Activated B cell treated with CpG ODN at 0.5 μM for 24 hours (primary cell): ENCODE measurements at regions not wholly inside any gene's neighbourhood (a gene's known extent, or its start where the extent isn't known, plus 50 kb on each side); places are given as distances from the start of the nearest gene placed in this dataset.

Experiments used
- ATAC-seq: fragments of 200-7000 bp; cut with Tn5 transposase; one replicate; pipeline ENCODE4 v1.10.0; 2021; ENCODE audit warnings: low read depth, mild to moderate bottlenecking, moderate library complexity
- CTCF ChIA-PET: fragments of 350-600 bp; sonication (Branson Sonifier 250); formaldehyde crosslinking; loops from one replicate; lab custom pipeline; 2021; ENCODE audit warnings: antibody characterized with exemption; lab: Charles Lee
- POLR2A ChIA-PET: fragments of 350-600 bp; sonication (Branson Sonifier 250); formaldehyde crosslinking; loops from one replicate; lab custom pipeline; 2021; ENCODE audit warnings: antibody characterized with exemption; lab: Charles Lee
- DNase-seq: peaks from one replicate; pipeline ENCODE4 v3.0.0; 2022
- H3K27ac Mint-ChIP-seq: one replicate; pipeline ENCODE4 v1.8.0; 2020; ENCODE audit warnings: mixed read lengths
- H3K27me3 Mint-ChIP-seq: one replicate; pipeline ENCODE4 v1.8.0; 2021; ENCODE audit warnings: mixed read lengths
- H3K36me3 Mint-ChIP-seq: one replicate; pipeline ENCODE4 v1.8.0; 2021; ENCODE audit warnings: low read depth, mixed read lengths
- H3K4me1 Mint-ChIP-seq: one replicate; pipeline ENCODE4 v1.8.0; 2021; ENCODE audit warnings: mixed read lengths
- H3K4me3 Mint-ChIP-seq: one replicate; pipeline ENCODE4 v1.8.0; 2020; ENCODE audit warnings: mild to moderate bottlenecking, mixed read lengths
- H3K9me3 Mint-ChIP-seq: one replicate; pipeline ENCODE4 v1.8.0; 2020; ENCODE audit warnings: mixed read lengths
- CTCF ChIP-seq: fragments of 200-600 bp; IDR thresholded peaks from one replicate; pipeline ENCODE4 v1.8.0; 2022; ENCODE audit warnings: antibody characterized with exemption, mild to moderate bottlenecking
- intact Hi-C: fragments of 100-400 bp; cut with micrococcal nuclease; formaldehyde crosslinking; loops from one replicate; pipeline ENCODE4 v1.15.1; 2024

GRCh38 chr1:115893545-115893944, 52.6 kb upstream of the NHLH2 start:
- POLR2A ChIA-PET: no interaction called here
- H3K4me3 Mint-ChIP-seq: no peak overlapping the region
- CTCF ChIA-PET: no interaction called here
- H3K9me3 Mint-ChIP-seq: no peaks in the 10 kb centered on the region
- intact Hi-C loops: no loop called here
- H3K4me1 Mint-ChIP-seq: no peaks in the 10 kb centered on the region
- DNase-seq (no peak), ATAC-seq (no peak)
- H3K27ac Mint-ChIP-seq: no peak overlapping the region
- no peak for TF ChIP-seq CTCF
- H3K36me3 Mint-ChIP-seq: no peaks in the 10 kb centered on the region
- no peaks in the 10 kb centered on the region for H3K27me3 Mint-ChIP-seq

- CTCF ChIA-PET: no interaction called here
- POLR2A ChIA-PET: no interaction called here
- intact Hi-C loops: no loop called here
- DNase-seq: no peak
- H3K36me3 Mint-ChIP-seq: no peaks in the 10 kb centered on the region
- H3K4me1 Mint-ChIP-seq: no peaks in the 10 kb centered on the region
- ATAC-seq: no peak
- peaks cover 5% of the 10 kb centered on the region for H3K27me3 Mint-ChIP-seq
- no peak for TF ChIP-seq CTCF
- no peak overlapping the region for H3K4me3 Mint-ChIP-seq
- H3K9me3 Mint-ChIP-seq: no peaks in the 10 kb centered on the region
- H3K27ac Mint-ChIP-seq: no peak overlapping the region
These were observed 57.1 kb upstream of the NHLH2 start for GRCh38 chr1:115898020-115898419.

GRCh38 chr1:115900856-115901255, 59.9 kb upstream of the NHLH2 start:
- CTCF ChIA-PET: no interaction called here
- ATAC-seq (no peak), DNase-seq (no peak)
- H3K9me3 Mint-ChIP-seq: no peaks in the 10 kb centered on the region
- no peak for TF ChIP-seq CTCF
- H3K27me3 Mint-ChIP-seq: peaks cover 13% of the 10 kb centered on the region
- POLR2A ChIA-PET: no interaction called here
- intact Hi-C loops: no loop called here
- no peak overlapping the region for H3K4me3 Mint-ChIP-seq
- H3K4me1 Mint-ChIP-seq: no peaks in the 10 kb centered on the region
- H3K36me3 Mint-ChIP-seq: no peaks in the 10 kb centered on the region
- H3K27ac Mint-ChIP-seq: no peak overlapping the region

GRCh38 chr1:115906627-115907026, 65.7 kb upstream of the NHLH2 start:
- Mint-ChIP-seq H3K27ac (no peak overlapping the region), H3K4me1 (no peaks in the 10 kb centered on the region), H3K36me3 (no peaks in the 10 kb centered on the region), H3K9me3 (no peaks in the 10 kb centered on the region), H3K27me3 (peaks cover 10% of the 10 kb centered on the region), H3K4me3 (no peak overlapping the region)
- no peak for TF ChIP-seq CTCF
- CTCF ChIA-PET: no interaction called here
- ATAC-seq (no peak), DNase-seq (no peak)
- POLR2A ChIA-PET: no interaction called here
- intact Hi-C loops: no loop called here

- ATAC-seq (no peak), DNase-seq (no peak)
- CTCF ChIA-PET: no interaction called here
- no peak overlapping the region for H3K4me3 Mint-ChIP-seq
- peaks cover 9% of the 10 kb centered on the region for H3K27me3 Mint-ChIP-seq
- H3K36me3 Mint-ChIP-seq: no peaks in the 10 kb centered on the region
- no peaks in the 10 kb centered on the region for H3K4me1 Mint-ChIP-seq
- no peak for TF ChIP-seq CTCF
- POLR2A ChIA-PET: no interaction called here
- no peaks in the 10 kb centered on the region for H3K9me3 Mint-ChIP-seq
- H3K27ac Mint-ChIP-seq: no peak overlapping the region
- intact Hi-C loops: no loop called here
These were observed 66.2 kb upstream of the NHLH2 start for GRCh38 chr1:115907092-115907491.
